ENCODE measurements at regions not wholly inside any gene's neighbourhood (a gene's known extent, or its start where the extent isn't known, plus 50 kb on each side); places are given as distances from the start of the nearest gene placed in this dataset.

DNA sequence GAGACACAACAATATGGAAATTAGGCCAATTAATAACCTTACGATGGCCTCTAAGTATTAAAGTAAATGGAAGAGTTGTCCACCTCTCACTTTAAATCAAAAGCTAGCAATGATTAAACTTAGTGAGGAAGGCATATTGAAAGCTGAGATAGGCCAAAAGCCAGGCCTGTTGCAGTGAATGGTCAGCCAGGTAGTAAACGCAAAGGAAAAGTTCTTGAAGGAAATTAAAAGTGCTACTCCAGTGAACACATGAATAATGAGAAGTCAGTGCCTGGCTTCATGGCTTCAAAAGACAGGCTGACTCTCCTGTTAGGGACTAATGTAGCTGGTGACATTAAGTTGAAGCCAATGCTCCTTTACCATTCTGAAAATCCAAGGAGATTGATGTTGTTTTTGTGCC is 135.3 kb downstream of the NDUFA12 start (continued):
- TF ChIP-seq, protein P1, sequence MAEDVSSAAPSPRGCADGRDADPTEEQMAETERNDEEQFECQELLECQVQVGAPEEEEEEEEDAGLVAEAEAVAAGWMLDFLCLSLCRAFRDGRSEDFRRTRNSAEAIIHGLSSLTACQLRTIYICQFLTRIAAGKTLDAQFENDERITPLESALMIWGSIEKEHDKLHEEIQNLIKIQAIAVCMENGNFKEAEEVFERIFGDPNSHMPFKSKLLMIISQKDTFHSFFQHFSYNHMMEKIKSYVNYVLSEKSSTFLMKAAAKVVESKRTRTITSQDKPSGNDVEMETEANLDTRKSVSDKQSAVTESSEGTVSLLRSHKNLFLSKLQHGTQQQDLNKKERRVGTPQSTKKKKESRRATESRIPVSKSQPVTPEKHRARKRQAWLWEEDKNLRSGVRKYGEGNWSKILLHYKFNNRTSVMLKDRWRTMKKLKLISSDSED (CRISPR knock-in tag; IDR thresholded peaks at IDR 0.05): no peak
- TF ChIP-seq ZNF20 (CRISPR knock-in tag; IDR thresholded peaks at IDR 0.05) (no peak), ZNF841 (CRISPR knock-in tag; IDR thresholded peaks at IDR 0.05; ENCODE audit: borderline replicate concordance) (no peak), ZSCAN12 (CRISPR knock-in tag; IDR thresholded peaks at IDR 0.05) (no peak), ELF1 (CRISPR knock-in tag; IDR thresholded peaks at IDR 0.05) (no peak), ZNF563 (CRISPR knock-in tag; IDR thresholded peaks at IDR 0.05) (no peak)
- TF ChIP-seq, protein P2, sequence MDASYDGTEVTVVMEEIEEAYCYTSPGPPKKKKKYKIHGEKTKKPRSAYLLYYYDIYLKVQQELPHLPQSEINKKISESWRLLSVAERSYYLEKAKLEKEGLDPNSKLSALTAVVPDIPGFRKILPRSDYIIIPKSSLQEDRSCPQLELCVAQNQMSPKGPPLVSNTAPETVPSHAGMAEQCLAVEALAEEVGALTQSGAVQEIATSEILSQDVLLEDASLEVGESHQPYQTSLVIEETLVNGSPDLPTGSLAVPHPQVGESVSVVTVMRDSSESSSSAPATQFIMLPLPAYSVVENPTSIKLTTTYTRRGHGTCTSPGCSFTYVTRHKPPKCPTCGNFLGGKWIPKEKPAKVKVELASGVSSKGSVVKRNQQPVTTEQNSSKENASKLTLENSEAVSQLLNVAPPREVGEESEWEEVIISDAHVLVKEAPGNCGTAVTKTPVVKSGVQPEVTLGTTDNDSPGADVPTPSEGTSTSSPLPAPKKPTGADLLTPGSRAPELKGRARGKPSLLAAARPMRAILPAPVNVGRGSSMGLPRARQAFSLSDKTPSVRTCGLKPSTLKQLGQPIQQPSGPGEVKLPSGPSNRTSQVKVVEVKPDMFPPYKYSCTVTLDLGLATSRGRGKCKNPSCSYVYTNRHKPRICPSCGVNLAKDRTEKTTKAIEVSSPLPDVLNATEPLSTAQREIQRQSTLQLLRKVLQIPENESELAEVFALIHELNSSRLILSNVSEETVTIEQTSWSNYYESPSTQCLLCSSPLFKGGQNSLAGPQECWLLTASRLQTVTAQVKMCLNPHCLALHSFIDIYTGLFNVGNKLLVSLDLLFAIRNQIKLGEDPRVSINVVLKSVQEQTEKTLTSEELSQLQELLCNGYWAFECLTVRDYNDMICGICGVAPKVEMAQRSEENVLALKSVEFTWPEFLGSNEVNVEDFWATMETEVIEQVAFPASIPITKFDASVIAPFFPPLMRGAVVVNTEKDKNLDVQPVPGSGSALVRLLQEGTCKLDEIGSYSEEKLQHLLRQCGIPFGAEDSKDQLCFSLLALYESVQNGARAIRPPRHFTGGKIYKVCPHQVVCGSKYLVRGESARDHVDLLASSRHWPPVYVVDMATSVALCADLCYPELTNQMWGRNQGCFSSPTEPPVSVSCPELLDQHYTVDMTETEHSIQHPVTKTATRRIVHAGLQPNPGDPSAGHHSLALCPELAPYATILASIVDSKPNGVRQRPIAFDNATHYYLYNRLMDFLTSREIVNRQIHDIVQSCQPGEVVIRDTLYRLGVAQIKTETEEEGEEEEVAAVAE (CRISPR knock-in tag; IDR thresholded peaks at IDR 0.05; ENCODE audit: borderline replicate concordance): no peak
